GM19351 (cell line): ENCODE measurements at regions not wholly inside any gene's neighbourhood (a gene's known extent, or its start where the extent isn't known, plus 50 kb on each side); places are given as distances from the start of the nearest gene placed in this dataset.

Experiments used
- ATAC-seq: cut with Tn5 transposase; IDR thresholded peaks from one replicate; pipeline ENCODE4 v1.9.1; 2021; ENCODE audit warnings: mild to moderate bottlenecking, moderate library complexity; ENCODE audit not compliant: unreplicated experiment

DNA sequence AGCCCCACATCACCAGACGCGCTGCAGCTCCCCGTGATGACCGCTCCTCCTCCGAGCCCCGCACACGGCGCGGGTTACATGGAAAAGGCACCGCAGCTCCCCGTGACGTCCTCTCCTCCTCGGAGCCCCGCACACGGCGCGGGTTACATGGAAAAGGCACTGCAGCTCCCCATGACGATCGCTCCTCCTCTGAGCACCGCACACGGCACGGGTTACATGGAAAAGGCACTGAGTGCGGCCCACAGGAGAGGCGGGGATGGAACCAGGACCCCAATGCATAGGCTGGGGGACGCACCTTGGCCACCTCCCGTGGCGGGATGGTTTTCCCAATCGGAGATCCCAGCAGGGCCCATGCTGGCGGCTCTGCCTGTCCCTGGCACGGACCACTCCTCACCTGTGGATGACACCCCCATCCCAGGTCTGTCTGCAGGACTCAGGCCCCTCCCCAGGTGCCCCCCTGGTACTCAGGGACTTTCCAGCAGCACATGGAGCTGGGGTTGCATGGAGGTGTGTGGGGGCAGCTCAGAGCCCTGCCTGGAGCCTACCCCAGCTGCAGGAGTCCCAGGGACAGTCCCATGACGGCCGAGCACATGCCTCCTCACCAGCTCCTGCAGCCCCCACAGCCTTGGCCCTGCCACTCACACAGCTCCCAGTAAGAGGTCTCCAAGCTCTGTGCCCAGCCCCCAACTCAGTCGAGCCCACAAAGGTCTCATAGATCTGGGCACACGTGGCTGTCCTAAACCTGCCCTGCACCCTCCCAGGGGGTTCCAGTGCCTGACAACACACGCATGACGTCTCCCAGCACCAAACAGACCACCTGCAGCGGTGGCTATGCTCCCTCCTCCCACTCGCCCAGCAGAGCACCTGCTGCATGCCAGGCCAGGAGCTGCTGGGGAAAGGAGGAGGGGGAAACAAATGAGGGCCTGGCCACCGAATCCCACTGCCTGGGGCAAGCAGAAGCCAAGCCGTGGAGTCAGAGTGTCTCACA lies 166.6 kb downstream of the BRD1 start:
- no peak for ATAC-seq

- no peak for ATAC-seq
Measured at GRCh38 chr22:49660321-49660720, 167.4 kb downstream of the BRD1 start.

- ATAC-seq: no peak
Measured at GRCh38 chr22:49659924-49660315, 167.8 kb downstream of the BRD1 start.

DNA sequence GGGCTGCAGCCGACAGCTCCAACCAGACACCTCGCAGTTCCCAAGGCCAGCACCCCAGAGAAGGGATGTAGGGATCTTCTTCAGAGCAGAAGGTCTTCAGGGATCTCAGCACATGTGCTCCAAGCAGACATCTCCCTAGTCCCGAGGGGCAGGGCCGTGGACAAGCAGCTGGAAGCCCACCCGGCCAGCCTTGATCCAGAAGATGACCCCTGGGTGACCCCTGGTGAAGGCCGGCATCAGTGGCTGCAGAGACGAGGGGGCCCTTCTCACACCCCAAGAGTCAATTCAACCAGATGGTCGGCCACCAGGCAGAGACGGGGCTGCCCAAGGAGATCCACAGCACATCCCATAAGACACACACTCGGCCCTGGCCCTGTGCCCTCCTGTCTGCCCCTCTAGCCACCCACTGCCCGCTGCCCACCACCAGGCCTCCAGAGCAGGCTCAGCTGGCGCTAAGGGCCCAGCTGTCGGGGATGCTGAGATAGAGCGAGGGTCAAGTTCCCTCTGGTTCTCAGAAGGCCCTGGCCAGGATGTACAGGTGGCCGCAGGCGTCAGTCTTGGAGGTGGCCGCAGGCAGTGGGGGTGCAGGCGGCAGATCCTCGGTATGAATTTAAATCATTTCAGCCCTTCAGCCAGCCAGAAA lies 168.3 kb downstream of the BRD1 start:
- no peak for ATAC-seq

DNA sequence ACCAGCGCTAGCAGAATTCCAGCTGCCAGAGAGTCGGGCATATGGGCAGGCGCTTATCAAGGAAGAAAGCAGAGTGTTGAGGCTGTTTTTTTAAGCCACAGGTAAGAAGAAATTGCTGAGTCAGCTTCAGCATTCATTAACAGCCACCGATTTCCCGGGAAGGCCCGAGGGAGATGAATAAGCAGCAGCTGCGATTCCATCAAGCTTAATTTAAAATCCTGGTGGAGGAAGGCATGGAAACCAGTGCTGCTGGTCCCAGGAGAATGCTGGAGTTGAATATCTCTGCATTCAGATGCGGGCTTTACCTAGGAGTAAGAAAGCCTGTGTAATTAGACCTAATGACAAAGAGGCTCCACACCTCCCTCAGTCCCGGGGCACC lies 168.8 kb downstream of the BRD1 start:
- ATAC-seq: no peak

- ATAC-seq: no peak
Measured at GRCh38 chr22:49657974-49658590, 169.6 kb downstream of the BRD1 start.

DNA sequence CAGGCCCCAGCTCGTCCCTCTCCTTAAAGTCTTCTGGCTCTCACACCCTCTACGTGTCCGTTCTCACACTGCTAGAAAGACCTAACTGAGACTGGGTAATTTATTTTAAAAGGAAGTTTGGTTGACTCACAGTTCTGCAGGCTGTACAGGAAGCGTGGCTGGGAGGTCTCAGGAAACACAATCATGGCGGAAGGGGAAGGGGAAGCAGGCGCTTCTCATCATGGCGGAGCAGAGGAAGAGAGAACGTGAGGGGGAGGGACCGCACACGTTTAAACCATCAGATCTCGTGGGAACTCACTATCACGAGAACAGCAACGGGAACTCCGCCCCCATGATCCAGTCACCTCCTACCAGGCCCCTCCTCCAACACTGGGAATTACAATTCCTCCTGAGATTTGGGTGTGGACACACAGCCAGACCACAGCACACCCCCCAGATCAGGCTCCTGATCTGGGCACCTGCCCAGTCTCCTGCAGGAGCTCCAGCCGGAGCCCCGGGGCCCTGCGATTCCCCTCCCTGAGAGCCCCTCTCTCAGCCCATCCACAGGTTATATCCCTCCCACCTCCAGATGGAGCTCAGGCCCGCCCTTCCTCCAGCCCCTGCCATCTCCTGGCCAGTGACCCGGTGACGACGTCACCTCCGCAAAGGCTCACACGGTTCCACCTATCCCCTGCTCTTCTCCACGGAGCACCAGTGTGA lies 170.2 kb downstream of the BRD1 start:
- peak; percentile 69 for ATAC-seq

GRCh38 chr22:49656883-49657274 lies 170.8 kb downstream of the BRD1 start:
- peak; percentile 44 for ATAC-seq

GRCh38 chr22:49656291-49656851 lies 171.3 kb downstream of the BRD1 start:
- no peak for ATAC-seq

GRCh38 chr22:49655168-49655812 lies 172.4 kb downstream of the BRD1 start:
- no peak for ATAC-seq

- no peak for ATAC-seq
Measured at GRCh38 chr22:49650336-49651241, 177.1 kb downstream of the BRD1 start.

GRCh38 chr22:49649166-49650068 lies 178.3 kb downstream of the BRD1 start:
- ATAC-seq: no peak

- no peak for ATAC-seq
Measured at GRCh38 chr22:49648053-49648452, 179.6 kb downstream of the BRD1 start.

DNA sequence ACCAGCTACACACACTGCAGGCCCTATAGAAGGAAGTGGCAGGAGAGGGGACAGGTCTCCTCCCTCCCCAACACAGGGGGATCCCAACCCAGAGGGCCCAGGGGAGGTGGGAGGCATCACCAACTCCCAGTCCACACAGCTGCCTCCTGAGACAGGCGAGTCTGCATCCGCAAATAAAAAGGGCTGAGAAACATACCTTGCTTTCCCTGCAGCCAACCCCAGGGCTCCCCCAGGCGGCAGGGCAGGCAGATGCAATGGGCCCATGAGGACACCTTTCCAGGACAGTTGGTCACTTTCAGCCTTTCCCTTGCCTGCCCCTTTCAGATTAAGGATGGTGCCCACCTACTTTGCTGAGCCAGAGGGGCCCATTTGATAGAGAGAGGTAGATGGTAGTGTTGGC lies 180.0 kb downstream of the BRD1 start:
- ATAC-seq: no peak

- no peak for ATAC-seq
Measured at GRCh38 chr22:49646876-49647275, 180.8 kb downstream of the BRD1 start.

DNA sequence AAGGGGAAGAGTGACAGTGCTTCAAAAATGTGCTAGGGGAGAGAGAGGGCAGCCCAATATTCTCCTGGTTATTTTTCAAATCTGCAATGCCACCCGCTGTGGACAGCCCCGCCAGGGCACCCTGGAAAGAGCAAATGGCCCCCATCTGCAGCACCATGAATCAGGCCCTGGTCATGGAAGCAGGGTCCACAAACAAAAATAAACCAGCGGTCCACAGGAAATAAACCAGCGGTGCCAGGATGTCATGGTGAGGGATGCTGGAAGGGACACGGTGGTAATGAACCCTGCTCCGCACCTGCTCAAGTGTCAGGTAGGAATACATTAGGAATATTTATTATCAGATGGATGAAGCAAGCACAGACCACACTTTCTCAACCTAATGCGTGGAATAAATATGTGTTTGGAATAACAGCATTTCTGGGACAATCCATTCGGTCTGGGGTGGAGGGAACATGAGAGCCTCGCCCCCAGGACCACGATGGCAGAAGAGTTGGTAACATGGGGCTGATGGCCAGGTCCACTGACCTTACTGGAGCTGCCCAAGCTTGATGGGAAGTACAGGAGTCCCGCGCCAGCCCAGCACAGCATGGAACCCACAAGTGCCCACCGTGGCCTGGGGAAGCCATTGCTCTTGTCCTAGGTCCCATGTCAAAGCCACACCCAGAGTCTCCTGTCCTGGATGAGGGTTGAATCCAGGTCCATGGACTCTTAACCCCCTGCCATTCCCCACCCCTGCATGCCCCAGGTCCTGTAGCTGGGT lies 181.7 kb downstream of the BRD1 start:
- ATAC-seq: no peak

GRCh38 chr22:49645257-49645656 lies 182.4 kb downstream of the BRD1 start:
- ATAC-seq: no peak

DNA sequence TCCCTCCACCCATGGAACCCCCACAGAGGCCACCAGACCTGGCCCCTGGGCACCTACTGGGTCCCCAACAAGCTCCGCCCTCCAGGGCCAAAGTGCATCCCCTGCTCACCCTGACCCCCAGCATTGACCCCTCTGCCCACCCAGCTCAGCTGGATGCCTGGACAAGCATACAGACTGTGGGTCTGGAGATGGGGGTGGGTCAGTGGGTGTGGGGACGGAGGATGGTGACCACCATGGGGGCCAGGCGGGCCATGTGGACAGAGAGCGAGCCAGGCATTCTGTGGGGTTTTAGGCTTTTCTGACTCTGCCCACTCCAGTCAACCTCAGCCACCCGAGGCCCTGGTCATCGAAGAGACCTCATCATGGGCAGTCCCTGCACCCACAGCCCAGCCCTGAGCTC lies 183.7 kb downstream of the BRD1 start:
- no peak for ATAC-seq
